ENCODE measurements at regions not wholly inside any gene's neighbourhood (a gene's known extent, or its start where the extent isn't known, plus 50 kb on each side); places are given as distances from the start of the nearest gene placed in this dataset.

DNA sequence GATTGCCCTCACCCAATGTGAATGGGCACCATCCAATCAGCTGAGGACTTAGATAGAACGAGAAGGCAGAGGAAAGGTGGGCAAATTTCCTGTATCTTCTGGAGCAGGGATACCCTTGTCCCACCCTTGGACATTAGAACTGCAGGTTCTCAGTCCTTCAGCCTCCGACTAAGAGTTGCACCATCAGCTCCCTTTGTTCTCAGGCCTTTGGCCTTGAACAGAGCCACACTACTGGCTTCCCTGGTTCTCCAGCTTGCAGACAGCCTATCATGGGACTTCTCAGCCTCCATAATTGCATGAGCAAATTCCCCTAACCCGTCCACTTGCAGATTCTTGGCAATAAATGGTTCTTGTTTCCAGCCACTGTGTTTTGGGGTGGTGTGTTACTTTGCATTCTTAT, 102.4 kb downstream of the LSM3 start:
- Histone ChIP-seq H2BK120ac (ENCODE audit: low read depth, low read length, poor library complexity, severe bottlenecking) (no peak overlapping the region), H4K91ac (ENCODE audit: insufficient read length, low read depth, low read length) (no peak overlapping the region), H3K27me3 (ENCODE audit: insufficient read depth, low read length) (no peaks in the 10 kb centered on the region), H3K9ac (ENCODE audit: extremely low read depth, insufficient read length, low read length) (no peak overlapping the region), H3K79me1 (ENCODE audit: insufficient read depth, low read depth, low read length, poor library complexity, severe bottlenecking) (no peaks in the 10 kb centered on the region), H3K9me3 (ENCODE audit: control insufficient read depth, low read depth, low read length) (no peaks in the 10 kb centered on the region), H4K8ac (replicated peaks; ENCODE audit: insufficient read length, low read depth, low read length) (no peak overlapping the region), H3K4me1 (ENCODE audit: insufficient read depth, low read length) (peaks cover 2% of the 10 kb centered on the region; the same call in 1 of the 2 replicates), H2AFZ (ENCODE audit: low read length) (no peak overlapping the region), H2BK12ac (ENCODE audit: insufficient read length, low read depth, low read length) (no peak overlapping the region), H3K23ac (ENCODE audit: insufficient read length, low read depth, low read length) (no peak overlapping the region), H3K23me2 (ENCODE audit: insufficient read length, low read depth, low read length, poor library complexity, severe bottlenecking) (no peaks in the 10 kb centered on the region), H3K79me2 (ENCODE audit: insufficient read depth, low read length) (no peaks in the 10 kb centered on the region), H3K4ac (ENCODE audit: low read depth, low read length) (no peak overlapping the region), H3K27ac (ENCODE audit: insufficient read length, low read depth, low read length) (no peak overlapping the region), H3K14ac (ENCODE audit: insufficient read depth, low read length) (no peak overlapping the region), H2BK20ac (ENCODE audit: low read depth, low read length, poor library complexity, severe bottlenecking) (no peak overlapping the region), H4K20me1 (ENCODE audit: control insufficient read depth, insufficient read depth, insufficient read length) (no peaks in the 10 kb centered on the region), H2BK15ac (ENCODE audit: low read depth, low read length) (no peak overlapping the region), H3K4me2 (ENCODE audit: insufficient read depth, insufficient read length, low read length) (no peak overlapping the region), H4K5ac (ENCODE audit: insufficient read length, low read depth, low read length) (no peak overlapping the region), H3K18ac (ENCODE audit: insufficient read length, low read depth, low read length) (no peak overlapping the region), H2BK5ac (ENCODE audit: insufficient read length, low read length) (no peak overlapping the region), H3K56ac (ENCODE audit: insufficient read length, low read depth, low read length) (no peak overlapping the region), H3T11ph (ENCODE audit: low read length) (no peak overlapping the region), H2AK5ac (ENCODE audit: insufficient read length, low read length) (no peak overlapping the region)
- Mint-ChIP-seq H3K4me3 (no peak overlapping the region), H3K36me3 (ENCODE audit: insufficient read depth in 1 of 3, low read depth in 3 of 3) (no peaks in the 10 kb centered on the region), H3K4me1 (peaks cover 58 to 60% of the 10 kb centered on the region in 2 experiments), H3K9me3 (no peaks in the 10 kb centered on the region), H3K27ac (no peak overlapping the region; a peak in 1 of 7 replicates), H3K27me3 (ENCODE audit: low read depth) (no peaks in the 10 kb centered on the region; the same call in 1 of the 2 replicates)
- TF ChIP-seq, protein P1, sequence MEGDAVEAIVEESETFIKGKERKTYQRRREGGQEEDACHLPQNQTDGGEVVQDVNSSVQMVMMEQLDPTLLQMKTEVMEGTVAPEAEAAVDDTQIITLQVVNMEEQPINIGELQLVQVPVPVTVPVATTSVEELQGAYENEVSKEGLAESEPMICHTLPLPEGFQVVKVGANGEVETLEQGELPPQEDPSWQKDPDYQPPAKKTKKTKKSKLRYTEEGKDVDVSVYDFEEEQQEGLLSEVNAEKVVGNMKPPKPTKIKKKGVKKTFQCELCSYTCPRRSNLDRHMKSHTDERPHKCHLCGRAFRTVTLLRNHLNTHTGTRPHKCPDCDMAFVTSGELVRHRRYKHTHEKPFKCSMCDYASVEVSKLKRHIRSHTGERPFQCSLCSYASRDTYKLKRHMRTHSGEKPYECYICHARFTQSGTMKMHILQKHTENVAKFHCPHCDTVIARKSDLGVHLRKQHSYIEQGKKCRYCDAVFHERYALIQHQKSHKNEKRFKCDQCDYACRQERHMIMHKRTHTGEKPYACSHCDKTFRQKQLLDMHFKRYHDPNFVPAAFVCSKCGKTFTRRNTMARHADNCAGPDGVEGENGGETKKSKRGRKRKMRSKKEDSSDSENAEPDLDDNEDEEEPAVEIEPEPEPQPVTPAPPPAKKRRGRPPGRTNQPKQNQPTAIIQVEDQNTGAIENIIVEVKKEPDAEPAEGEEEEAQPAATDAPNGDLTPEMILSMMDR (conservative IDR thresholded peaks at IDR 0.05): no peak
- no CpG with 5 or more reads among the region's 3 CpGs for WGBS (ENCODE audit: extremely low coverage, insufficient read length, low lambda C conversion rate)
- DNase-seq: no peak
